HCT116 (cell line): ENCODE measurements at regions not wholly inside any gene's neighbourhood (a gene's known extent, or its start where the extent isn't known, plus 50 kb on each side); places are given as distances from the start of the nearest gene placed in this dataset.

Experiments
- ATAC-seq: fragments of 200-7000 bp; cut with Tn5 transposase; 2 replicates; pipeline ENCODE4 v1.9.1; 2020; ENCODE audit warnings: mild to moderate bottlenecking, moderate library complexity
- BruUV-seq: library from RNA; stranded (reverse); fragments of 400-500 nt; replicated peaks from 2 replicates; lab custom pipeline; 2021; lab: Mats Ljungman, UMichigan
- CTCF ChIA-PET: fragments of 300-600 bp; sonication (Branson Sonifier 250); formaldehyde crosslinking; loops from one replicate; lab custom pipeline; 2021; ENCODE audit warnings: antibody characterized with exemption; lab: Charles Lee
- POLR2A ChIA-PET: fragments of 300-600, 350-600 bp; sonication (Branson Sonifier 250); formaldehyde crosslinking; loops from one replicate; lab custom pipeline; 2021; ENCODE audit warnings: antibody characterized with exemption; lab: Charles Lee
- RAD21 ChIA-PET, 2 experiments: fragments of 300-600 bp; sonication (Branson Sonifier 250); formaldehyde crosslinking; loops; one replicate each; lab custom pipeline; 2023; ENCODE audit warnings: low total read pairs in 2 of 2; ENCODE audit not compliant: uncharacterized antibody in 2 of 2, unreplicated experiment in 2 of 2, low non-redundant PET in 1 of 2; lab: Charles Lee
- DNase-seq: peaks from one replicate; pipeline ENCODE4 v3.0.0-alpha.2; 2010; ENCODE audit warnings: low read depth, low spot score
- H2AFZ ChIP-seq: fragments of 200-600 bp; shearing (Covaris generic), sonication (generic); 2 replicates; pipeline ENCODE4 v1.6.1; 2017; ENCODE audit warnings: low read depth, mixed run types, mixed read lengths, antibody characterized with exemption, low read length; ENCODE audit not compliant: poor library complexity, severe bottlenecking
- H3K27ac ChIP-seq: 2 replicates; pipeline ENCODE4 v1.5.1; 2012; ENCODE audit warnings: low read depth, low read length
- H3K27me3 ChIP-seq: fragments of 200-600 bp; sonication (generic); 2 replicates; pipeline ENCODE4 v1.6.1; 2016; ENCODE audit warnings: mixed run types, low read length, mixed read lengths; ENCODE audit not compliant: insufficient read depth
- H3K36me3 ChIP-seq, 2 experiments: fragments of 200-500 bp in 1 of 2; fragments of 200-600 bp in 1 of 2; sonication (Bioruptor generic) in 1 of 2; sonication (generic) in 1 of 2; 2 replicates each; pipeline versions ENCODE4 v1.5.1 to v1.6.1; 2014 to 2016; ENCODE audit warnings: low read length in 2 of 2, inconsistent platforms in 1 of 2, mixed read lengths in 1 of 2, mixed run types in 1 of 2; ENCODE audit not compliant: insufficient read depth in 2 of 2, control insufficient read depth in 1 of 2
- H3K4me1 ChIP-seq, 2 experiments: fragments of 200-600 bp in 1 of 2; sonication (generic) in 1 of 2; 2 replicates each; pipeline versions ENCODE4 v1.5.1 to v1.6.1; 2012 to 2017; ENCODE audit warnings: low read length in 2 of 2, inconsistent platforms in 1 of 2, mild to moderate bottlenecking in 1 of 2, mixed read lengths in 1 of 2, mixed run types in 1 of 2, moderate library complexity in 1 of 2; ENCODE audit not compliant: insufficient read depth in 2 of 2, control insufficient read depth in 1 of 2
- H3K4me2 ChIP-seq: fragments of 200-600 bp; sonication (generic); 2 replicates; pipeline ENCODE4 v1.6.1; 2017; ENCODE audit warnings: mixed run types, low read length, mixed read lengths
- H3K4me3 ChIP-seq, 2 experiments: fragments of 200-600 bp in 1 of 2; sonication (generic) in 1 of 2; replicated peaks in 1 of 2; 2 replicates each; pipeline ENCODE4 v1.5.1; 2011 to 2016; ENCODE audit warnings: low read length in 2 of 2, control low read depth in 1 of 2, low read depth in 1 of 2, mild to moderate bottlenecking in 1 of 2, mixed read lengths in 1 of 2, mixed run types in 1 of 2
- H3K79me2 ChIP-seq: fragments of 200-600 bp; sonication (generic); 2 replicates; pipeline ENCODE4 v1.6.1; 2017; ENCODE audit warnings: mild to moderate bottlenecking, mixed run types, low read length, moderate library complexity, mixed read lengths; ENCODE audit not compliant: insufficient read depth
- H3K9ac ChIP-seq: fragments of 200-600 bp; sonication (generic); 2 replicates; pipeline ENCODE4 v1.6.1; 2016; ENCODE audit warnings: low read length, mixed read lengths
- H3K9me2 ChIP-seq: fragments of 200-600 bp; sonication (generic), shearing (Covaris generic); 2 replicates; pipeline ENCODE4 v1.6.1; 2017; ENCODE audit warnings: mixed run types, mild to moderate bottlenecking, moderate library complexity; ENCODE audit not compliant: insufficient read depth
- H3K9me3 ChIP-seq, 2 experiments: fragments of 200-500 bp in 1 of 2; fragments of 200-600 bp in 1 of 2; sonication (Bioruptor generic) in 1 of 2; sonication (generic) in 1 of 2; 2 replicates each; pipeline ENCODE4 v1.6.1; 2014 to 2017; ENCODE audit warnings: low read length in 2 of 2, mixed read lengths in 2 of 2, inconsistent platforms in 1 of 2, low read depth in 1 of 2, mild to moderate bottlenecking in 1 of 2, mixed run types in 1 of 2, moderate library complexity in 1 of 2; ENCODE audit not compliant: control insufficient read depth in 1 of 2, insufficient read depth in 1 of 2
- H4K20me1 ChIP-seq: fragments of 200-600 bp; sonication (generic), shearing (Covaris generic); 2 replicates; pipeline ENCODE4 v1.6.1; 2017; ENCODE audit warnings: mixed run types, mild to moderate bottlenecking, moderate library complexity; ENCODE audit not compliant: insufficient read depth
- intact Hi-C: fragments of 100-400 bp; cut with micrococcal nuclease; formaldehyde crosslinking; loops from 2 replicates; pipeline ENCODE4 v1.10.0; 2022
- TF ChIP-seq, protein P1 (sequence below): IDR thresholded peaks from 2 replicates; pipeline ENCODE4 v1.6.1; 2012
- TF ChIP-seq, protein P2 (sequence below): IDR thresholded peaks from 2 replicates; pipeline ENCODE4 v1.6.1; 2012; ENCODE audit warnings: low read depth

DNA sequence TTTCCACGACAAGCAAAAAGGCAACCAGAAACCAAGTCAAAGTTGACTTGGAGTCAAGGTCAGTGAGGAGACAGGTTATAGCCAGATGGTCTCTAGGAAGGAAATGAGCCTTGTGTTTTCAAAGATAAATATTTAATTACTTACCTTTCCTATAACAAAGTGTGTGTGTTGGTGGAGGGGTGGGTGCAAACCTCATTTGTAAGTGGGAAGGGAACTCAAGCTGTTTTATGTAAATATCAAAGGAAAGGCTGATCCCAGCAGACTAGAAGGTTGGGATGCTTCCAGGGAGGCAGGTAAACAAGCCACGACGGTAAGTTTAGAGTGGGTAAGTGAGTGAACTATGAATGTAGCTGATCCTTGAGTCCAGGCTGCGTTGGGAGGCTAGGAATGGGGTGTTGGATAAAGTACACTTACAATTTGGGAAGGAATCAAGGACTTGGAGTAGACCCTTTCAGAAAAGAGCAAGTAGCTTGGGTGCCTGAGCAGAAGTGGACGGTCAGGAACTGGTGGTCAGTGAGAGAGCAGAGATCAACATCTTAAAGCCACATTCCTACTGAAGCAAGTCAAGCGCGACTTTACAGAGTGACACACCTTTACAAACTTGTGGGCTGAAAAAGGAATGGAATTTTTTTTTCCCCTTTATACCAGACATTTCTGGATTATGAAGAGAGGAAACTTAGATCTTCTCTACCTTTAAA is 82.0 kb upstream of the TBL1XR1 start:
- no peak overlapping the region for H3K4me2 ChIP-seq
- no peak overlapping the region for H3K4me3 ChIP-seq
- H3K9me2 ChIP-seq = no peaks in the 10 kb centered on the region
- POLR2A ChIA-PET = no interaction called here
- no peak overlapping the region for H2AFZ ChIP-seq
- H3K9me3 ChIP-seq = no peaks in the 10 kb centered on the region
- RAD21 ChIA-PET = no interaction called here
- no peaks in the 10 kb centered on the region for H4K20me1 ChIP-seq
- no peak overlapping the region for H3K27ac ChIP-seq
- no peak overlapping the region for H3K9ac ChIP-seq
- no TSS peak for BruUV-seq
- H3K79me2 ChIP-seq = no peaks in the 10 kb centered on the region
- H3K36me3 ChIP-seq = no peaks in the 10 kb centered on the region
- no peak for ATAC-seq
- intact Hi-C loops = loop anchor here (1.0 kb wide), 1 partner anchor 27 kb away; no protein-coding TSS in a partner anchor
- TF ChIP-seq, protein P1, sequence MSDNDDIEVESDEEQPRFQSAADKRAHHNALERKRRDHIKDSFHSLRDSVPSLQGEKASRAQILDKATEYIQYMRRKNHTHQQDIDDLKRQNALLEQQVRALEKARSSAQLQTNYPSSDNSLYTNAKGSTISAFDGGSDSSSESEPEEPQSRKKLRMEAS = no peak
- TF ChIP-seq, protein P2, sequence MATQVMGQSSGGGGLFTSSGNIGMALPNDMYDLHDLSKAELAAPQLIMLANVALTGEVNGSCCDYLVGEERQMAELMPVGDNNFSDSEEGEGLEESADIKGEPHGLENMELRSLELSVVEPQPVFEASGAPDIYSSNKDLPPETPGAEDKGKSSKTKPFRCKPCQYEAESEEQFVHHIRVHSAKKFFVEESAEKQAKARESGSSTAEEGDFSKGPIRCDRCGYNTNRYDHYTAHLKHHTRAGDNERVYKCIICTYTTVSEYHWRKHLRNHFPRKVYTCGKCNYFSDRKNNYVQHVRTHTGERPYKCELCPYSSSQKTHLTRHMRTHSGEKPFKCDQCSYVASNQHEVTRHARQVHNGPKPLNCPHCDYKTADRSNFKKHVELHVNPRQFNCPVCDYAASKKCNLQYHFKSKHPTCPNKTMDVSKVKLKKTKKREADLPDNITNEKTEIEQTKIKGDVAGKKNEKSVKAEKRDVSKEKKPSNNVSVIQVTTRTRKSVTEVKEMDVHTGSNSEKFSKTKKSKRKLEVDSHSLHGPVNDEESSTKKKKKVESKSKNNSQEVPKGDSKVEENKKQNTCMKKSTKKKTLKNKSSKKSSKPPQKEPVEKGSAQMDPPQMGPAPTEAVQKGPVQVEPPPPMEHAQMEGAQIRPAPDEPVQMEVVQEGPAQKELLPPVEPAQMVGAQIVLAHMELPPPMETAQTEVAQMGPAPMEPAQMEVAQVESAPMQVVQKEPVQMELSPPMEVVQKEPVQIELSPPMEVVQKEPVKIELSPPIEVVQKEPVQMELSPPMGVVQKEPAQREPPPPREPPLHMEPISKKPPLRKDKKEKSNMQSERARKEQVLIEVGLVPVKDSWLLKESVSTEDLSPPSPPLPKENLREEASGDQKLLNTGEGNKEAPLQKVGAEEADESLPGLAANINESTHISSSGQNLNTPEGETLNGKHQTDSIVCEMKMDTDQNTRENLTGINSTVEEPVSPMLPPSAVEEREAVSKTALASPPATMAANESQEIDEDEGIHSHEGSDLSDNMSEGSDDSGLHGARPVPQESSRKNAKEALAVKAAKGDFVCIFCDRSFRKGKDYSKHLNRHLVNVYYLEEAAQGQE = no peak
- CTCF ChIA-PET = no interaction called here
- H3K27me3 ChIP-seq = no peaks in the 10 kb centered on the region
- DNase-seq = no peak
- H3K4me1 ChIP-seq = peaks cover 11 to 14% of the 10 kb centered on the region in 2 experiments
